ENCODE measurements at regions not wholly inside any gene's neighbourhood (a gene's known extent, or its start where the extent isn't known, plus 50 kb on each side); places are given as distances from the start of the nearest gene placed in this dataset.
"Not testable (repeated sequence)": the region's sequence is repeated elsewhere in the genome, so short reads cannot be mapped to it uniquely, and the experiment has no call there.

DNA sequence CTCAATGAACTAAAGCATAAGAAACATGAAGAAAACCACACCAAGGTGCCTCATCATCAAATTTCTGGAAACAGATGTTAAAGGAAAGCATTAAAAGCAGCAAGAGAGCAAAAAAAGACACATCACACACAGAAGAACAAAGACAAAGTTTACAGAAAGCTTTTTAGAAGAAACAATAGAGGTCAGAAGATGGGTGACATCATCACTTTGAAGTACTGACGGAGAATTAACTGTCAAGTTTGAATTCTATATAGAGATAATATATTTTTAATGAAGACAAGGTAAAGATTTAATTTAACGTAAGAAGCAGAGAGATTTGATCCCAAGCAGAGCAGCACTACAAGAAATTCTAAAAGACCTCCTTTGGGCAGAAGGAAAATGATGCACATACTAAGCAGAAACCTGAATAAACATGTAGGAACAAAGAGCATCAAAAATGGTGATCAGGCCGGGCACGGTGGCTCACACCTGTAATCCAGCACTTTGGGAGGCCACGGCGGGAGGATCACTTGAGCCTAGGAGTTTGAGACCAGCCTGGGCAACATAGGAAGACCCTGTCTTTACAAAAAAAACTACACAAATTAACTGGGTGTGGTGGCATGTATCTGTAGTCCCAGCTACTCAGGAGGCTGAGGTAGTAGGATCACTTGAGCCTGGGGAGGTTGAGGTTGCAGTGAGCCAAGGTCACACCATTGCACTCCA lies 63.3 kb upstream of the RTL6 start:
- no peak overlapping the region for H3K4me3 ChIP-seq (ENCODE audit: low read depth, low read length, poor library complexity, severe bottlenecking)
- CTCF ChIA-PET: interaction anchor here (1.5 kb wide), 1 partner anchor 568 kb away, joined by 3 read pairs; no protein-coding TSS in a partner anchor
- intact Hi-C loops (cut with micrococcal nuclease; ENCODE audit: unreplicated experiment): no loop called here
- TF ChIP-seq, protein P1, sequence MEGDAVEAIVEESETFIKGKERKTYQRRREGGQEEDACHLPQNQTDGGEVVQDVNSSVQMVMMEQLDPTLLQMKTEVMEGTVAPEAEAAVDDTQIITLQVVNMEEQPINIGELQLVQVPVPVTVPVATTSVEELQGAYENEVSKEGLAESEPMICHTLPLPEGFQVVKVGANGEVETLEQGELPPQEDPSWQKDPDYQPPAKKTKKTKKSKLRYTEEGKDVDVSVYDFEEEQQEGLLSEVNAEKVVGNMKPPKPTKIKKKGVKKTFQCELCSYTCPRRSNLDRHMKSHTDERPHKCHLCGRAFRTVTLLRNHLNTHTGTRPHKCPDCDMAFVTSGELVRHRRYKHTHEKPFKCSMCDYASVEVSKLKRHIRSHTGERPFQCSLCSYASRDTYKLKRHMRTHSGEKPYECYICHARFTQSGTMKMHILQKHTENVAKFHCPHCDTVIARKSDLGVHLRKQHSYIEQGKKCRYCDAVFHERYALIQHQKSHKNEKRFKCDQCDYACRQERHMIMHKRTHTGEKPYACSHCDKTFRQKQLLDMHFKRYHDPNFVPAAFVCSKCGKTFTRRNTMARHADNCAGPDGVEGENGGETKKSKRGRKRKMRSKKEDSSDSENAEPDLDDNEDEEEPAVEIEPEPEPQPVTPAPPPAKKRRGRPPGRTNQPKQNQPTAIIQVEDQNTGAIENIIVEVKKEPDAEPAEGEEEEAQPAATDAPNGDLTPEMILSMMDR (conservative IDR thresholded peaks at IDR 0.05; ENCODE audit: low read depth, low read length): no peak
- TF ChIP-seq EZH2 (IDR thresholded peaks at IDR 0.05; ENCODE audit: borderline replicate concordance, low read depth, low read length, poor library complexity, severe bottlenecking): no peak
- H3K27me3 ChIP-seq (replicated peaks; ENCODE audit: insufficient read depth, low read depth, low read length, poor library complexity): peaks cover 3% of the 10 kb centered on the region
- H3K36me3 ChIP-seq (ENCODE audit: insufficient read depth, low read length, poor library complexity, severe bottlenecking): no peaks in the 10 kb centered on the region
- POLR2A ChIA-PET (ENCODE audit: low non-redundant PET): no interaction called here
- BruUV-seq (replicated peaks): no TSS peak
- no peak for DNase-seq (ENCODE audit: low spot score)
- H3K9me3 ChIP-seq (ENCODE audit: low read depth, low read length, poor library complexity, severe bottlenecking): peaks cover 7% of the 10 kb centered on the region
- H3K4me1 ChIP-seq (ENCODE audit: insufficient read depth, low read length, poor library complexity, severe bottlenecking): no peaks in the 10 kb centered on the region
- H3K27ac ChIP-seq (ENCODE audit: low read depth, low read length, poor library complexity, severe bottlenecking): no peak overlapping the region

DNA sequence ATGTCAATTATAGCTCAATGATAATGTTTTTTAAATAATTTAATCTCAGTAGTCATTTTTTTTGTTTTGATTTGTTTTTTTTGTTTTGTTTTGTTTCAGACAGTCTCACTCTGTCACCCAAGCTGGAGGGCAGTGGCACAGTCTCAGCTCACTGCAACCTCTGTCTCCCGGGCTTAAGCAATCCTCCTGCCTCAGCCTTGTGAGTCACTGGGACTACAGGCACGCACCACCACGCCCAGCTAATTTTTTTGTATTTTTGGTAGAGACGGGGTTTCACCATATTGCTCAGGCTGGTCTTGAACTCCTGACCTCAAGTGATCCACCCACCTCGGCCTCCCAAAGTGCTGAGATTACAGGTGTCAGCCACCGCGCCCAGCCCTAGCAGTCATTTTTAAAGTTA lies 60.6 kb upstream of the RTL6 start:
- H3K4me3 ChIP-seq (ENCODE audit: low read depth, low read length, poor library complexity, severe bottlenecking); intact Hi-C loops (cut with micrococcal nuclease; ENCODE audit: unreplicated experiment); CTCF ChIA-PET; H3K4me1 ChIP-seq (ENCODE audit: insufficient read depth, low read length, poor library complexity, severe bottlenecking); H3K9me3 ChIP-seq (ENCODE audit: low read depth, low read length, poor library complexity, severe bottlenecking); H3K36me3 ChIP-seq (ENCODE audit: insufficient read depth, low read length, poor library complexity, severe bottlenecking); POLR2A ChIA-PET (ENCODE audit: low non-redundant PET); H3K27ac ChIP-seq (ENCODE audit: low read depth, low read length, poor library complexity, severe bottlenecking); DNase-seq (ENCODE audit: low spot score); H3K27me3 ChIP-seq (replicated peaks; ENCODE audit: insufficient read depth, low read depth, low read length, poor library complexity); BruUV-seq (replicated peaks): not testable (repeated sequence)

DNA sequence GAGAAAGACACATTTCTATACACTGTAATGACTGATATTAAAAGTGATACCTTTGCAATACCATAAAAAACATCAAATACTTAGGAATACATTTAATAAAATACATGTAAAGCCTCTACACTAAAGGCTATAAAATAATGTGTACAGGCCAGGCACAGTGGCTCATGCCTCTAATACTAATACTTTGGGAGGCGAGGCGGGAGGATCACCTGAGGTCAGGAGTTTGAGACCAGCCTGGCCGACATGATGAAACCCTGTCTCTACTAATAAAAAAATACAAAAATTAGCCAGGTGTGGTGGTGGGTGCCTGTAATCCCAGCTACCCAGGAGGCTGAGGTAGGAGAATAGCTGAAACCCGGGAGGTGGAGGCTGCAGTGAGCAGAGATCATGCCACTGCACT lies 59.8 kb upstream of the RTL6 start:
- H3K27ac ChIP-seq (ENCODE audit: low read depth, low read length, poor library complexity, severe bottlenecking); CTCF ChIA-PET; H3K4me1 ChIP-seq (ENCODE audit: insufficient read depth, low read length, poor library complexity, severe bottlenecking); BruUV-seq (replicated peaks); H3K4me3 ChIP-seq (ENCODE audit: low read depth, low read length, poor library complexity, severe bottlenecking); H3K36me3 ChIP-seq (ENCODE audit: insufficient read depth, low read length, poor library complexity, severe bottlenecking); intact Hi-C loops (cut with micrococcal nuclease; ENCODE audit: unreplicated experiment); POLR2A ChIA-PET (ENCODE audit: low non-redundant PET); DNase-seq (ENCODE audit: low spot score); H3K9me3 ChIP-seq (ENCODE audit: low read depth, low read length, poor library complexity, severe bottlenecking); H3K27me3 ChIP-seq (replicated peaks; ENCODE audit: insufficient read depth, low read depth, low read length, poor library complexity): not testable (repeated sequence)

DNA sequence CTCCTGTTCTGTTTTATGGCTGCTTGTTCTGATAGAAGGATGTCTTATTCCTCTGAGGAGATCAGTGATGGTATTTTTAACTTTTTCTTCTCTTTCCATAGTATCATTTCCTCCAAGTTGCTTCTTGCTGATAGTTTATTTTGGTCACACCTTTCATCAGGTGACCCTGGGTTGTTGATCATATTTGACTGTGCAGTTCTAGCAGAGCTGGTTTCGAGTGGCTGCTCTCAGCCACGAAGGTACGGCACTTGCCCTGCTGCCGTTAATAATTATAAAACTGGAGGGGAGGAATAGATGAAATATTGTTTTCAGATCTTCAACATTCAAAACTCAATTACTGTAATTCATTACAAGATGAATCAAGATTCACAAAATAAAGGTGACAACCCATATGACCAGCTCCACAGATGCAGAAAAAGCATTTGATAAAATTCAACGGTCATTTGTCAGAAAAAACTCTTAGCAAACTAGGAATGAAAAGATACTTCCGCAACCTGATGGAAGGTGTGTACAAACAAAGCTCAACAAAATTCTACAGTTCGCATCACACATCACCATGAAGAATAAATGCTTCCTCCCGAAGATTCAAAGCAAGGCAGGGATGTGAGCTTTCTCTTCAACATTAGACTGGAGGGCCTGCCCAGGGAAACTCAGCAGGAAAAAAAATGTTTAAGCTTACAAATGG lies 59.2 kb upstream of the RTL6 start:
- DNase-seq (ENCODE audit: low spot score): no peak
- H3K27ac ChIP-seq (ENCODE audit: low read depth, low read length, poor library complexity, severe bottlenecking): no peak overlapping the region
- H3K4me3 ChIP-seq (ENCODE audit: low read depth, low read length, poor library complexity, severe bottlenecking): no peak overlapping the region
- TF ChIP-seq, protein P1 (conservative IDR thresholded peaks at IDR 0.05; ENCODE audit: low read depth, low read length): no peak
- no peak for TF ChIP-seq EZH2 (IDR thresholded peaks at IDR 0.05; ENCODE audit: borderline replicate concordance, low read depth, low read length, poor library complexity, severe bottlenecking)
- H3K36me3 ChIP-seq (ENCODE audit: insufficient read depth, low read length, poor library complexity, severe bottlenecking): no peaks in the 10 kb centered on the region
- H3K4me1 ChIP-seq (ENCODE audit: insufficient read depth, low read length, poor library complexity, severe bottlenecking): no peaks in the 10 kb centered on the region
- no TSS peak for BruUV-seq (replicated peaks)
- intact Hi-C loops (cut with micrococcal nuclease; ENCODE audit: unreplicated experiment): no loop called here
- H3K9me3 ChIP-seq (ENCODE audit: low read depth, low read length, poor library complexity, severe bottlenecking): no peaks in the 10 kb centered on the region
- H3K27me3 ChIP-seq (replicated peaks; ENCODE audit: insufficient read depth, low read depth, low read length, poor library complexity): peaks cover 3% of the 10 kb centered on the region
- ChIA-PET POLR2A (ENCODE audit: low non-redundant PET) (no interaction called here), CTCF (no interaction called here)

Data from A673 (cell line).